A673 (cell line): ENCODE measurements at regions not wholly inside any gene's neighbourhood (a gene's known extent, or its start where the extent isn't known, plus 50 kb on each side); places are given as distances from the start of the nearest gene placed in this dataset.

Experiments used
- CTCF ChIP-seq: fragments of 300-800, 200-600 bp; sonication (generic); conservative IDR thresholded peaks from 2 replicates; pipeline ENCODE4 v1.5.1; 2017; ENCODE audit warnings: low read depth, mild to moderate bottlenecking, antibody characterized with exemption, low read length, moderate library complexity, mixed read lengths
- EZH2 ChIP-seq: fragments of 200-600 bp; sonication (generic); IDR thresholded peaks from 2 replicates; pipeline ENCODE4 v1.6.1; 2017; ENCODE audit warnings: borderline replicate concordance, low read depth, mild to moderate bottlenecking, mixed read lengths, antibody characterized with exemption, low read length; ENCODE audit not compliant: poor library complexity, severe bottlenecking

GRCh38 chr7:33691180-33691579, 214.2 kb upstream of the BMPER start:
- TF ChIP-seq CTCF, result no peak
- no peak for TF ChIP-seq EZH2
